Stimulated activated naive CD8-positive, alpha-beta T cell treated with anti-CD3 and anti-CD28 coated beads, Interleukin-15, amount 100 ng/mL, for 72 hours (primary cell): ENCODE measurements at regions not wholly inside any gene's neighbourhood (a gene's known extent, or its start where the extent isn't known, plus 50 kb on each side); places are given as distances from the start of the nearest gene placed in this dataset.

Source experiments
- ATAC-seq: fragments of 150-1000 bp; cut with Tn5 transposase; 2 replicates; pipeline ENCODE4 v1.10.0; 2021; ENCODE audit warnings: mild to moderate bottlenecking, moderate library complexity
- DNase-seq, 2 donors: peaks; one replicate each; pipeline ENCODE4 v3.0.0; 2021 to 2022
- H3K27ac Mint-ChIP-seq, 2 donors: one replicate each; pipeline ENCODE4 v1.8.0; 2022; ENCODE audit warnings: mild to moderate bottlenecking in 2 of 2, mixed read lengths in 2 of 2, moderate library complexity in 2 of 2
- H3K27me3 Mint-ChIP-seq: one replicate; pipeline ENCODE4 v1.8.0; 2022; ENCODE audit warnings: mixed read lengths
- H3K4me1 Mint-ChIP-seq: one replicate; pipeline ENCODE4 v1.8.0; 2022; ENCODE audit warnings: mild to moderate bottlenecking, mixed read lengths
- H3K4me3 Mint-ChIP-seq, 2 donors: one replicate each; pipeline ENCODE4 v1.8.0; 2022; ENCODE audit warnings: mild to moderate bottlenecking in 2 of 2, mixed read lengths in 2 of 2, moderate library complexity in 1 of 2
- H3K9me3 Mint-ChIP-seq, 2 donors: one replicate each; pipeline ENCODE4 v1.8.0; 2022; ENCODE audit warnings: mixed read lengths in 2 of 2

DNA sequence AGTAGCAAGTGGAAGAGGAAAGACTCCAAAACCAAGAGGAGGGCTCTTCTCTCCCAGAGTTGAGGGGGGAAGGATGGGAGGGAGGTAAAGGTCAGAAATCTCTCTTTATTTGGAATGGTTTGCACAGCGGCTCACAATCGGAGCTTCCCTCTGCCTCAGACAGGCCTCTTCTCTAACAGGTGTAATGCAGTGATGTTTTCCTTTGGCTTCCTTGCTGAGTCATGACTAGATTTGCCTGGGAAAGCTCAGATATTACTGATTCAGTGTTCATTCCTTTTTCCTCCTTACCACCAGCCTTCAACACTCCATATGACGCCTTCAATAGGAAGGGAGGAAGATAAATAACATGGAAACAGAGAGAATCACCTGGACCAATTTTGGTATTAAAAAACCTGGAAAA lies 136.6 kb downstream of the RNF152 start:
- peaks cover 34% of the 10 kb centered on the region for H3K27me3 Mint-ChIP-seq

DNA sequence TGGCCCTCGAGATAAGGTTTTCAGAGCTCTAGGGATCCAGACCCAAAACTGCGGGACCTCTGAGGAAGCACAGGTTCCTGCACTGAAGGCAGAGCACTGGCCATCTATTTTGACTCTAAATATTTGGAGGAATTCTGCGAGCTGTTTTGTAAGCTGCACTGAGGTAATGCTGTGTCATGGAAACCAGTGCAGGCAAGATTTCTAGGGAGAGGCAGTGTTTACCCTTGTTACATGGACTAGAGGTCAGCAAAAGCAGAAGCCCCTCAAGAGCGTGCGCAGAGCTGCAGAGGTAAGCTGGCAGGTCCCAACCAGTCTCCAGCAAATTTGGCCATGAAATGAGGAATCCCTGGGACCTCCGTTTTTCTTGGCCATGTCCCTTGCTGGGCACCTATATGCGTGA lies 137.3 kb downstream of the RNF152 start:
- DNase-seq (no peak), ATAC-seq (no peak)
- H3K9me3 Mint-ChIP-seq: peaks cover 0 to 6% of the 10 kb centered on the region in 2 donors
- H3K4me1 Mint-ChIP-seq: no peaks in the 10 kb centered on the region
- peaks cover 27% of the 10 kb centered on the region for H3K27me3 Mint-ChIP-seq
- no peak overlapping the region for H3K27ac Mint-ChIP-seq
- H3K4me3 Mint-ChIP-seq: no peak overlapping the region

More for the DNA sequence above, 136.6 kb downstream of the RNF152 start:
- DNase-seq (no peak), ATAC-seq (no peak)
- Mint-ChIP-seq H3K4me3 (no peak overlapping the region), H3K9me3 (peaks cover 0 to 7% of the 10 kb centered on the region in 2 donors), H3K27ac (no peak overlapping the region), H3K4me1 (no peaks in the 10 kb centered on the region)

DNA sequence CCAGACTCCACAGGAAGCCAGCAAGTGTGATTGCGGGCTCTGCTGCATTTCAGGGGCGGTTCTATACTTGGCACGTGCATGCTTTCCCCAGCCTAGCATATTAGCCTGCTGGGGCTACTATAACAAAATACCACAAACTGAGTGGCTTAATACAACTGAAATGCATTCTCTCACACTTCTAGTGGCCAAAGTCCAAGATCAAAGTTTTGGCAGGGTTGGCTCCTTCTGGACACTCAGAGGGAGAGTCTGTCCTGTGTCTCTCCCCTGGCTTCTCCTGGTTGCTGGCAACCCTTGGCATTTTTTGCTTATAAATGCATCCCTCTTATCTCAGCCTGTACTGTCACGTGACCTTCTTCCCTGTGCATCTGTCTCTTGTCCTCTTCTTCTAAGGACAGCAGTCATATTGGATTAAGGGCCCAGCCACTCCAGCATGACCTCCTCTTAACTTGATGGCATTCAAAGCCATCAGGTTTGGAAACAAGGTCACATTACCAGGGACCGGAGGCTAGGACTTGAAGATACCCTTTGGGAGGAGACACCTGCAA lies 138.7 kb downstream of the RNF152 start:
- Mint-ChIP-seq H3K4me3 (no peak overlapping the region), H3K9me3 (no peaks in the 10 kb centered on the region)
- no peak for ATAC-seq

DNA sequence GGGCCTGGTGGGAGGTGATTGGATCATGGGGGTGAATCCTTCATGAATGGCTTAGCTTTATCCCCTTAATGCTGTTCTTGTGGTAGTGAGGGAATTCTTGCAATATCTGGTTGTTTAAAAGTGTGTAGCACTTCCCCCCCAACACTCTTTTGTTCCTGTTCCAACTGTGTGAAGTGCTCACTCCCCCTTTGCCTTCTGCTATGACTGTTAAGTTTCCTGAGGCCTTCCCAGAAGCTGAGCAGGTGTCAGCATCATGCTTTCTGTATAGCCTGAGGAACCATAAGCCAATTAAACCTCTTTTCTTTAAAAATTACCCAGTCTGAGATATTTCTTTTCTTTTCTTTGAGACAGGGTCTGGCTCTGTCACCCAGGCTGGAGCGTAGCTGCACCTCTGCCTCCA lies 139.4 kb downstream of the RNF152 start:
- Mint-ChIP-seq H3K4me3 (no peak overlapping the region), H3K9me3 (no peaks in the 10 kb centered on the region), H3K4me1 (no peaks in the 10 kb centered on the region), H3K27ac (peak overlapping the region in 1 of 2 donors; percentile 89), H3K27me3 (peaks cover 28% of the 10 kb centered on the region)
- DNase-seq: no peak
- ATAC-seq: peak; percentile 32

More for the DNA sequence above, 138.7 kb downstream of the RNF152 start:
- no peak overlapping the region for H3K27ac Mint-ChIP-seq
- H3K27me3 Mint-ChIP-seq: peaks cover 23% of the 10 kb centered on the region
- no peaks in the 10 kb centered on the region for H3K4me1 Mint-ChIP-seq
- no peak for DNase-seq

DNA sequence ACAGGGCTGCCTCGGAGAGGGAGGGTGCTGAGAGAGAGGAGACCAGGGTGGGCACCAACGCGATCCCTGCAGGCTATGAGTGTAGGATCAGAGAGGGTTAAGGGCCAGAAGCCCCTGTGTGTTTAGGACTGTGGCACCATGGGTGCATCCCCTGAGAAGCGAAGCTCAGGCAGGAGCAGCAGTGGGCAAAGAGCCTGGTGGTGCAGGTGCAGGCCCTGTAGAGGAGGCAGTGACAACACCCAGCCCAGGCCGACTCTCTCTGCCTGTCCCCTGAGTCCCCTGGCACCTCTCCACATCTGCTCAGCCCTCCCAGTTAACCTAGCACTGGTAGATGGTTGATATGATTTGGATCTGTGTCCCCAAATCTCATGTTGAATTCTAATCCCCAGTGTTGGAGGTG lies 139.8 kb downstream of the RNF152 start:
- Mint-ChIP-seq H3K4me3 (no peak overlapping the region), H3K27ac (no peak overlapping the region)
- peak; percentile 43 for ATAC-seq

DNA sequence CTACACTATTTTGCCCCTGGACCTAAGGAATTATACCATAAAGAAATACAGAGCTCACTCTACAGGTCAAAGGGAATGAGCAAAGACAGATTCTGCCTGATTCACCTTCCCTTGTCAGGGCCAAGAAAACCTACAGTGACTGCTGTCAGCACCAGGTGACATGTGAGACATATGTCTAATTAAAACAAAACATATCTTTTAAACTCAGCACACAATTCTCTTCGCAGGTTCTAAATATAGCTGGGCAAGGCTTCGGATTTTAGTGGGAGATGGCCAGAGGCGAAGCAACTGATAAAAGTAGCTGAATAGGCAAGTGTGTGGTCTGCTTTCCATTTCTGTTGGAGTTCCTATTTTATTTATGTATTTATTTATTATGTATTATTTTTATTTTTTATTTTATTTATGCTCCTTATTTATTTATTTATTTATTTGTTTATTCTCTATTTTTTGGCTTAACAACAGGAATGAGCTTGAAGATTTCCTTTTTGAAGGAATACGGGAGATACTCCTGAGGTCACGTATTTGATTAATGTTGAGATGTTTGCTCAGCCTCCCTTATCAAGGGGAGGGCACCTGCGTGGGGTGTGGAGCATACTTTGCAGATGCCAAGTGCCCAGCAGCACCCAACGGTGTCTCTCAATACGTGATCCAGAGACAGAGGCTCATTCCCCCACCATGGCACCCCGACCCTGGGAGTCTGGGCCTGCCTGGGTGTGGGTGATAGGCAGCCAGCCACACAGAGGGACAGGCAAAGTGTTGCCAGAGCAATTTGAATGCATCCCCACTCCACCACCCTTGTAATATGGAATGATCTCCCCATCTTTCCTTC lies 141.8 kb downstream of the RNF152 start:
- Mint-ChIP-seq H3K4me3 (no peak overlapping the region), H3K9me3 (no peaks in the 10 kb centered on the region), H3K27ac (no peak overlapping the region), H3K4me1 (no peaks in the 10 kb centered on the region), H3K27me3 (peaks cover 28% of the 10 kb centered on the region)
- ATAC-seq: no peak
- DNase-seq: no peak

More for the DNA sequence above, 139.8 kb downstream of the RNF152 start:
- H3K4me1 Mint-ChIP-seq: no peaks in the 10 kb centered on the region
- H3K27me3 Mint-ChIP-seq: peaks cover 28% of the 10 kb centered on the region
- H3K9me3 Mint-ChIP-seq: no peaks in the 10 kb centered on the region
- no peak for DNase-seq

DNA sequence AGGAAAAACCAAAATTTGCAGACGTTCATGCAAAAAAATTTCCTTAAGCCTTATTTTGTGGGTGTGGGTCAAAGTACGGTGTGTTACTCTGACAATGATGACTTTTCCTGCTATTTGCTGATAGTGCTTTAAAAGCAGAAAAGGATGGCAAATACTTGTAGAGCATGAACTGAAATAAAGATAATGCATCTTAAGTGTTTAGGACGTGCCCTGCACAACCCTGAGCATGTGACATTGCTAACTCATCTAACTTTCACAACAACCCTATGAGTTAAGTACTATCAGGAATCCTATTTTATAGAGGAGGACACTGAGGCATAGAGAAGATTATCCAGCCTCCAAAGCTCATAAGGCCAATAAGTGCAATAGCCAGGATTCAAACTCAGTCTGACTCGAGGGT lies 143.3 kb downstream of the RNF152 start:
- Mint-ChIP-seq H3K9me3 (no peaks in the 10 kb centered on the region), H3K27ac (no peak overlapping the region), H3K27me3 (peaks cover 18% of the 10 kb centered on the region), H3K4me1 (no peaks in the 10 kb centered on the region), H3K4me3 (no peak overlapping the region)
- ATAC-seq: no peak
- no peak for DNase-seq

DNA sequence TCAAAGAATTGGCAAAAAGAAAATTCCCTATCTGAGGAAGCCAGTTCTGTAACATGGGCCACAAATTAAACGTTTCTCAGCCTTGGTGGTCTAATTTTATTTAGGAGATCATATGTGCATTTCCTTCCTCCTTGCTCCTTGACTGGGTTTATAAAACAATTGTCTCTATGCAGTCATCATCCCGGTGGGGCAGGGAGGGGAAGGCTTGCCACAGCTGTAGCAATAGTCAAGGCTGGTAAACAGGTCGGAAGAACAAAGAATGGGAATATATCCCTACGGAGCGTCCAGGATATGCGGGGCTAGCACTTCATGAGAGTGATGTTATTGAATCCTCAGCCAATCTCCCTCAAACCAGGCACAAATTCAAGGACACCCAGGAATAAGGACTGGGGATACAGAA lies 143.8 kb downstream of the RNF152 start:
- Mint-ChIP-seq H3K4me1 (no peaks in the 10 kb centered on the region), H3K27me3 (peaks cover 17% of the 10 kb centered on the region), H3K4me3 (no peak overlapping the region), H3K27ac (no peak overlapping the region), H3K9me3 (no peaks in the 10 kb centered on the region)
- DNase-seq (no peak), ATAC-seq (no peak)

DNA sequence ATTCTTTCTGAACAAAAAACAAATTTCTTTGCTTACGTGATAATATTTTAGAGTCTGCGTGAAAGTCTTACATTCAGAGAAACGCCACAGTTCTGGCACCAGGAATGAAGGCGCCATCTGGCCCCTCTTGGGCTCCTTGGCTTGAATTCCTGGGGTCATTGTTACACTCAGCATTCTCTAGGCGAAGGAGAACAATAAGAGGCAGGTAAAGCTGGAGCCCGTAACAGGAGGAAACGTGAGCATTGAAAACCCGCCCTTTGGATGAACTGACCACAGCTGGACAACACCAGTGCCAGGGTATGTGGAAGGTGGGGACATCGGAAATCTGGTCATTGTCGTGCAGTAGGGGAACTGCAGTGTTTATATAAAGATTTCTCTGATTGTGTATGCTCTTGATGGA lies 144.8 kb downstream of the RNF152 start:
- DNase-seq: no peak
- Mint-ChIP-seq H3K4me3 (no peak overlapping the region), H3K27me3 (peaks cover 17% of the 10 kb centered on the region), H3K4me1 (no peaks in the 10 kb centered on the region), H3K9me3 (no peaks in the 10 kb centered on the region), H3K27ac (no peak overlapping the region)
- ATAC-seq: no peak

DNA sequence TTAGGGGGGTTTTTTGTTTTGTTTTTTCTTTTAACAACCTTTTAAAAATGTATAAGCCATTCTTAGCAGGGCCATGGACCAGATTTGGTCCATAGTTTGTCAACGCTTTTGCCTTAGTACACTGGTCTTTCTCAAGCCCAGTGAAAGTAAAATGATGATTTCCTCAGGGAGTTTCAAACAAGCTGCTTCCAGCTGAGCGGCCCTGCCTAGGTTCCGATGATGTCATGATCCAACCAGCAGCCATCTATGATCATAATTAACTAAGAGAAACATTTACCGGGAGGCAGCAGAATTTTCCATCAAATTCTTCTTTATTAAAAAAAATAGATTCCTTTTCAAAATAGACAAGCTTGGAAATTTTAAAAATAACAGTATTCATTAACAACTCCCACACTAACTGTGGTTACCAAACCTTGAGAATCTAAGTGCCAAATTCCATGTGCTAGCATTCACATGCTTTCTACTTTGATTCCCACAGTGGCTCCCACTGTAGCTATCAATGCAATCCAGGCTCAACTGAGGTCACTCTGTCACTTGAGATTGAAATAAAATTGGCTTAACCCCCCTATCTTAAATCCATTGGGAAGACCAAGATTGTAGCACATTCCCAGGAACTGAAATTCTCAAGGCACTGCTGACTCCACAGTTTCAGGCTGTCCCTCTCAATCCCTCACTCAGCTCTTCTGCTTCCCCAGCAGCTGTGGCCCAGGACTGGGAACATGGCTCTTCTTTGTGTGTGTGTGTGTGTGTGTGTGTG lies 148.9 kb downstream of the RNF152 start:
- H3K27me3 Mint-ChIP-seq: peaks cover 11% of the 10 kb centered on the region
- ATAC-seq (no peak), DNase-seq (no peak)
- no peaks in the 10 kb centered on the region for H3K9me3 Mint-ChIP-seq
- H3K27ac Mint-ChIP-seq: no peak overlapping the region
- no peak overlapping the region for H3K4me3 Mint-ChIP-seq
- no peaks in the 10 kb centered on the region for H3K4me1 Mint-ChIP-seq

DNA sequence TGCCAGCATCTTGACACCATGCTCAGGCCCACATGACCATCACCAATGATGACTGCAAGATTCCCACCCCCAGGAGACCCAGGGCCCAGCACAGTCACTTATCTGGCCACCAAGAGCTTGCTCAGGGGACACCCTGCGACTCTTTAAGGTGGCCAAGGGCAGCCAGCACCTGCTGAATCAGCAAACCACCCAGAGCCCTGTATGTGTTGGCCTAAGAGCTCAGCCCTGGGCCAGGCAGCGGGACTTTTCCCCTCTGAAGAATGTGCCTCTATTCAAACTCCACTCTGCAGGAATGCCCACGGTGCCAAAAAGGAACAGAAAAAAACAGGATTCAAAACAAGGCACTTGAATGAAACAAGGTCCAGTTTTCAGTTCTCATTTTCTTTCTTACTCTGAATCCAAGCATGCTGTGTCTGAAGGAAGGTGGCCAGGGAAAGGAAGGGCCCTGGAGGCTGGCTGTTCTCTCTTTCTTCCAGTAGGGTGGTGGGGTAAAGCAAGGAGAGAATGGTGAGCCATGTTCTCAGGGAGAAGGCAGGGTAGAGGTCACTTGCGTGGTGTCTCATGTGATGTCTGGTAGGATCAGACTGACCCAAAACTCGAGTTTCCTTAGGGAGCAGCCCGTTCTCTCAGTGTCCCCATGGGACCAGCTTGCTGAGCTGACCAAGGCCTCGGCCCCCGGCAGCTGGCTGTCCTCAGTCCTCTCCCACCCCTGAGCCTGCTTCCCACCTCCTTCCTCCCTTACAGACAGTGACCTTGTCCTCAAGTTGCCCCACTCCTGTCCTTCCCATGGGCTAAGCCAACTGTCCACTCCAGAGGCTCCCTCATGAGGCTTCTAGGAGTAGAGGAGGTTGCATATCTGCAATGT lies 150.0 kb downstream of the RNF152 start:
- ATAC-seq: peak; percentile 37
- H3K9me3 Mint-ChIP-seq: no peaks in the 10 kb centered on the region
- no peak overlapping the region for H3K4me3 Mint-ChIP-seq
- H3K27me3 Mint-ChIP-seq: peaks cover 7% of the 10 kb centered on the region
- H3K4me1 Mint-ChIP-seq: no peaks in the 10 kb centered on the region
- no peak for DNase-seq
- peak overlapping the region in 1 of 2 donors; percentile 43 for H3K27ac Mint-ChIP-seq

DNA sequence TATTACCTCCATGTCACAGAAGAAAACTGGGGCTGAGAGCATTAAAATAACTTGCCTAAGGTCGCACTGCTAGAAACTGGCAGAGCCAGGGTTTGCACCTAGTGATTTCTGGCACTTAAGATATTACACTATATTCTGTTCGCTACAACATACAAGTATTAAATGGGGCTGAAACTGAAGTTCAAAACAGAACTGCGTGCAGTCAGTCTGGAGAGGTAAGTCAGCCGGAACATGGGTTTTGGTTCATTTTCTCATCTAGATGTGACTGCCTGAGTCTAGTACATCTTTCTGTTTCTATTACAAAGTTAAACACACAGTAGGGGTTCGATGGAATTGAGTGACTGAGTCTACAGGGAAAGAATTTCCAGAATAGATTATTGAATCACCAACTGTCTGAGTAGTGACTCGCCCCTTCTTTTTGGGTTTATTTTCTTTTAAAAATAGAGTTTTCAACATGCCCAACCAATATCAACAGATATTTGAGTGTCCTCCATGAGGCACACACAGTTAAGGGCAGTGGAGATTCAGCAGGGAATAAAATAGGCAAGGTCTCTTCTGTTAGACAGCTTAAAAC lies 150.8 kb downstream of the RNF152 start:
- Mint-ChIP-seq H3K4me3 (no peak overlapping the region), H3K4me1 (no peaks in the 10 kb centered on the region), H3K27me3 (peaks cover 7% of the 10 kb centered on the region), H3K27ac (no peak overlapping the region), H3K9me3 (no peaks in the 10 kb centered on the region)
- no peak for DNase-seq
- ATAC-seq: no peak

DNA sequence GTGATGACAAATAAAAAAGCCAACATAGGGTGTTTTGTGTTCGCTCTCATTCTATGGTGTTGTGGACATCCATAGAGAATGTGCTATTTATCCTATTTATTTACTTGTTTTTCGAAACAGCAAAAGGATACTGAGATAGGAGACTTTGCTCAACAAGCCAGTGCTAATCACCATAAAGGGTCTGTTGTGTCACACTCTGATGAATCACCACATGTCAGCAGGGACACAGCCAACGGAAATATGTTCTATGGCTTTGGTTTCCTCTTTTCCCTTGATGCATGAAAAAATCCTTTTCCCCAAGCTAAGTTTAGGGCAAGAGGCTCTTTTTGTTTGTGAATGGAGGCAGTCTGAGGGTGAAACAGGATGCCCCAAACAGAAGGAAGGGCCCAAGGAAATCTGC lies 154.3 kb downstream of the RNF152 start:
- Mint-ChIP-seq H3K9me3 (no peaks in the 10 kb centered on the region), H3K4me3 (no peak overlapping the region), H3K27me3 (peaks cover 25% of the 10 kb centered on the region), H3K4me1 (no peaks in the 10 kb centered on the region), H3K27ac (no peak overlapping the region)
- DNase-seq: no peak
- ATAC-seq: no peak

DNA sequence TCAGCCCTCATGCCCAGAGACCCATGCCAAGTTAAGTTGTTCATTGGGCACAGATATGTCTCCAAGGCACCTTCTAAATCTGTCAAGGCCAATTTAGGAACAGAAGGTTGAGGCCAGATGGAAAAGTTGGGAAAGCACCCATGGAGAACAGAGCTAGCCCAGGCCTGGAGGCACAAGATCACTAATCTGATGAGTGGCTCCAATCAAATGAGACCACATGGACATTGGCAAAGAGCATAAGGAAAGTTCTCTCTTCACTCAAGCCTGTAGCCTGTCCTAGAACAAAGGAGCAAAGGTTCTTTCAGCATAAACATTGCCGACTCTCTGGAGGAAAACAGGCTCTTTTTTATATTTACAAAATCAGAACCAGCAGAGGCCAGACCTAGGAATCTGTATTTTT lies 154.8 kb downstream of the RNF152 start:
- no peaks in the 10 kb centered on the region for H3K4me1 Mint-ChIP-seq
- H3K4me3 Mint-ChIP-seq: no peak overlapping the region
- no peak overlapping the region for H3K27ac Mint-ChIP-seq
- DNase-seq: no peak
- no peak for ATAC-seq
- no peaks in the 10 kb centered on the region for H3K9me3 Mint-ChIP-seq
- H3K27me3 Mint-ChIP-seq: peaks cover 25% of the 10 kb centered on the region

DNA sequence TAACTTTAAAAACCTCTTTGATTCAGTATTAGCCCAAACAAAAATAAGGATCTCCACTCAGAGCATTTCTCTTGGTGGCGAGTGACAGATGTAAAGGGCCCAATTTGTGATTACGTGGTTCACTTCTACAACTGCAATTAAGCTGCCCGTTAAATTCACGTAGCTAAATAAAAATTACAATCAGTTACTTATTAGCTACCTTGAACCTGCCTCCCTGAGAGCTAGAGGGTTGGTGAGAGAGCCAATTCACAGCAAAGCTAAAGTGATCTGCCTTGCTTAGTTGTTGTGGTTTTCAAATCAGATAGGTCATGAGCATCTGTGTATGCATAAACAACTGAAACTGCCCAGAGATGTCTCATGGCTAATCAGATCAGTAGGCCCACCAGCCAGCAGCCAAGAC lies 156.7 kb downstream of the RNF152 start:
- no peaks in the 10 kb centered on the region for H3K4me1 Mint-ChIP-seq
- peaks cover 25% of the 10 kb centered on the region for H3K27me3 Mint-ChIP-seq
- H3K9me3 Mint-ChIP-seq: no peaks in the 10 kb centered on the region
- ATAC-seq (no peak), DNase-seq (no peak)
- H3K4me3 Mint-ChIP-seq: no peak overlapping the region
- H3K27ac Mint-ChIP-seq: no peak overlapping the region
